SK-N-SH treated with all-trans-retinoic acid at 6 μM for 48 hours (cell line): ENCODE measurements at regions not wholly inside any gene's neighbourhood (a gene's known extent, or its start where the extent isn't known, plus 50 kb on each side); places are given as distances from the start of the nearest gene placed in this dataset.

Experiments
- ATAC-seq: fragments of 200-7000 bp; cut with Tn5 transposase; 3 replicates; pipeline ENCODE4 v1.9.1; 2020; ENCODE audit warnings: mild to moderate bottlenecking, moderate library complexity
- ARNTL ChIP-seq: fragments of 450-650 bp; formaldehyde crosslinking; IDR thresholded peaks from 2 replicates; pipeline ENCODE4 v1.5.0; 2020; ENCODE audit warnings: low read depth, mild to moderate bottlenecking, moderate library complexity, borderline replicate concordance
- BACH2 ChIP-seq: fragments of 250-450 bp; sonication (Bioruptor Pico); IDR thresholded peaks from 2 replicates; pipeline ENCODE4 v1.9.0; 2021; ENCODE audit warnings: mild to moderate bottlenecking, borderline replicate concordance
- CSRNP3 ChIP-seq: fragments of 250-450 bp; sonication (Bioruptor Pico); IDR thresholded peaks from 2 replicates; pipeline ENCODE4 v1.5.1; 2021; ENCODE audit warnings: mild to moderate bottlenecking, moderate library complexity
- ESRRG ChIP-seq: fragments of 250-450 bp; sonication (Bioruptor Pico); IDR thresholded peaks from 2 replicates; pipeline ENCODE4 v1.6.1; 2021; ENCODE audit warnings: mild to moderate bottlenecking
- ISL1 ChIP-seq: fragments of 250-450 bp; sonication (Bioruptor Pico); IDR thresholded peaks from 2 replicates; pipeline ENCODE4 v2.1.2; 2022; ENCODE audit warnings: mild to moderate bottlenecking, moderate library complexity
- OSR1 ChIP-seq: fragments of 250-450 bp; sonication (Bioruptor Pico); IDR thresholded peaks from 2 replicates; pipeline ENCODE4 v1.8.0; 2022; ENCODE audit warnings: moderate library complexity, mild to moderate bottlenecking, inconsistent platforms
- PATZ1 ChIP-seq: fragments of 250-450 bp; sonication (Bioruptor Pico); IDR thresholded peaks from 2 replicates; pipeline ENCODE4 v1.8.0; 2020; ENCODE audit warnings: mild to moderate bottlenecking, moderate library complexity, borderline replicate concordance
- POU6F1 ChIP-seq: fragments of 250-450 bp; sonication (Bioruptor Pico); IDR thresholded peaks from 2 replicates; pipeline ENCODE4 v1.8.0; 2021; ENCODE audit warnings: low read depth, mild to moderate bottlenecking, moderate library complexity, borderline replicate concordance
- PPARA ChIP-seq: fragments of 250-450 bp; sonication (Bioruptor Pico); IDR thresholded peaks from 2 replicates; pipeline ENCODE4 v1.5.0; 2020; ENCODE audit warnings: mild to moderate bottlenecking, borderline replicate concordance
- SNAI2 ChIP-seq: fragments of 250-450 bp; sonication (Bioruptor Pico); IDR thresholded peaks from 2 replicates; pipeline ENCODE4 v1.5.0; 2020; ENCODE audit warnings: mild to moderate bottlenecking, moderate library complexity
- TOX ChIP-seq: fragments of 250-450 bp; sonication (Bioruptor Pico); IDR thresholded peaks from 2 replicates; pipeline ENCODE4 v1.8.0; 2021; ENCODE audit warnings: mild to moderate bottlenecking, moderate library complexity, borderline replicate concordance
- TSHZ2 ChIP-seq: fragments of 250-450 bp; sonication (Bioruptor Pico); IDR thresholded peaks from 2 replicates; pipeline ENCODE4 v1.5.0; 2020; ENCODE audit warnings: mild to moderate bottlenecking, moderate library complexity
- ZFP3 ChIP-seq: fragments of 250-450 bp; sonication (Bioruptor Pico); IDR thresholded peaks from 2 replicates; pipeline ENCODE4 v1.5.0; 2020; ENCODE audit warnings: mild to moderate bottlenecking, moderate library complexity
- ZFP30 ChIP-seq: fragments of 450-650 bp; formaldehyde crosslinking; IDR thresholded peaks from 2 replicates; pipeline ENCODE4 v1.5.0; 2022; ENCODE audit warnings: mild to moderate bottlenecking, moderate library complexity
- ZNF70 ChIP-seq: fragments of 450-650 bp; formaldehyde crosslinking; IDR thresholded peaks from 2 replicates; pipeline ENCODE4 v1.5.0; 2020; ENCODE audit warnings: mild to moderate bottlenecking, moderate library complexity
- ZNF8 ChIP-seq: fragments of 450-650 bp; formaldehyde crosslinking; IDR thresholded peaks from 2 replicates; pipeline ENCODE4 v1.5.0; 2020; ENCODE audit warnings: mild to moderate bottlenecking, moderate library complexity

- ATAC-seq: no peak
- TF ChIP-seq OSR1 (CRISPR knock-in tag) (no peak), TOX (CRISPR knock-in tag) (no peak), ISL1 (CRISPR knock-in tag) (no peak), PPARA (CRISPR knock-in tag) (no peak), ZFP30 (CRISPR knock-in tag) (no peak), ARNTL (no peak), PATZ1 (CRISPR knock-in tag) (no peak), SNAI2 (CRISPR knock-in tag) (no peak), ZNF8 (CRISPR knock-in tag) (no peak), ZFP3 (CRISPR knock-in tag) (no peak)
Observed at GRCh38 chr5:130884023-130884422, 281.0 kb downstream of the HINT1 start.

GRCh38 chr5:130875656-130876055, 289.4 kb downstream of the HINT1 start:
- TF ChIP-seq SNAI2 (CRISPR knock-in tag) (no peak), POU6F1 (CRISPR knock-in tag) (no peak), ARNTL (no peak)
- no peak for ATAC-seq

- TF ChIP-seq TSHZ2 (CRISPR knock-in tag) (no peak), ZFP30 (CRISPR knock-in tag) (no peak), CSRNP3 (CRISPR knock-in tag) (no peak), ZNF8 (CRISPR knock-in tag) (no peak), ZNF70 (CRISPR knock-in tag) (no peak), ZFP3 (CRISPR knock-in tag) (no peak), PATZ1 (CRISPR knock-in tag) (no peak), TOX (CRISPR knock-in tag) (no peak), POU6F1 (CRISPR knock-in tag) (no peak), BACH2 (CRISPR knock-in tag) (no peak), ESRRG (CRISPR knock-in tag) (no peak)
- no peak for ATAC-seq
Observed at GRCh38 chr5:130874861-130875417, 290.1 kb downstream of the HINT1 start.
